IMR-90 (cell line): ENCODE measurements at regions not wholly inside any gene's neighbourhood (a gene's known extent, or its start where the extent isn't known, plus 50 kb on each side); places are given as distances from the start of the nearest gene placed in this dataset.

ENCODE experiments used
- ATAC-seq: fragments of 200-7000 bp; cut with Tn5 transposase; 2 replicates; pipeline ENCODE4 v1.9.1; 2020; ENCODE audit warnings: low read depth, mild to moderate bottlenecking, moderate library complexity
- BruUV-seq: library from RNA; stranded (reverse); fragments of 400-500 nt; replicated peaks from 2 replicates; lab custom pipeline; 2021; lab: Mats Ljungman, UMichigan
- CTCF ChIA-PET: fragments of 300-600 bp; formaldehyde crosslinking; extraction: SDS; loops from one replicate; lab custom pipeline; 2021; ENCODE audit warnings: antibody characterized with exemption; lab: Yijun Ruan, JAX
- POLR2A ChIA-PET: fragments of 300-600 bp; sonication (Branson Sonifier 250); formaldehyde crosslinking; loops from one replicate; lab custom pipeline; 2022; ENCODE audit warnings: antibody characterized with exemption; ENCODE audit not compliant: unreplicated experiment; lab: Charles Lee
- DNase-seq: peaks from one replicate; pipeline ENCODE4 v3.0.0; 2013
- H2AFZ ChIP-seq: replicated peaks from 2 replicates; pipeline ENCODE3; 2013; ENCODE audit warnings: low read length, mild to moderate bottlenecking; ENCODE audit not compliant: poor library complexity
- H2AK5ac ChIP-seq: 2 replicates; pipeline ENCODE4 v1.6.1; 2013; ENCODE audit warnings: low read depth, low read length, inconsistent platforms
- H2AK9ac ChIP-seq: replicated peaks from 2 replicates; pipeline ENCODE3; 2013; ENCODE audit warnings: mild to moderate bottlenecking, low read depth, low read length, moderate library complexity; ENCODE audit not compliant: poor library complexity
- H2BK120ac ChIP-seq: 2 replicates; pipeline ENCODE4 v1.6.1; 2013; ENCODE audit warnings: low read depth, low read length, inconsistent platforms
- H2BK15ac ChIP-seq: 3 replicates; pipeline ENCODE4 v1.6.1; 2013; ENCODE audit warnings: low read depth, low read length, inconsistent platforms
- H2BK20ac ChIP-seq: 2 replicates; pipeline ENCODE4 v1.6.1; 2013; ENCODE audit warnings: low read depth, mild to moderate bottlenecking, inconsistent platforms, low read length, moderate library complexity
- H2BK5ac ChIP-seq: 2 replicates; pipeline ENCODE4 v1.6.1; 2013; ENCODE audit warnings: mild to moderate bottlenecking, low read depth, low read length, inconsistent platforms; ENCODE audit not compliant: poor library complexity, severe bottlenecking
- H3K14ac ChIP-seq: replicated peaks from 2 replicates; pipeline ENCODE4 v1.6.1; 2013; ENCODE audit warnings: low read depth, low read length, inconsistent platforms
- H3K18ac ChIP-seq: 2 replicates; pipeline ENCODE4 v1.6.1; 2013; ENCODE audit warnings: low read depth, low read length, control low read depth
- H3K23ac ChIP-seq: 2 replicates; pipeline ENCODE4 v1.6.1; 2013; ENCODE audit warnings: low read depth, low read length, inconsistent platforms
- H3K27ac ChIP-seq: 2 replicates; pipeline ENCODE4 v1.5.1; 2013; ENCODE audit warnings: mild to moderate bottlenecking, control low read depth, low read length; ENCODE audit not compliant: insufficient read depth
- H3K27me3 ChIP-seq: 2 replicates; pipeline ENCODE4 v1.6.1; 2013; ENCODE audit warnings: low read length; ENCODE audit not compliant: control insufficient read depth, insufficient read depth
- H3K36me3 ChIP-seq: 2 replicates; pipeline ENCODE4 v1.6.1; 2013; ENCODE audit warnings: low read length, mixed read lengths; ENCODE audit not compliant: control insufficient read depth, insufficient read depth
- H3K4ac ChIP-seq: 2 replicates; pipeline ENCODE4 v1.6.1; 2013; ENCODE audit warnings: low read depth, low read length, inconsistent platforms
- H3K4me1 ChIP-seq: 2 replicates; pipeline ENCODE4 v1.6.1; 2013; ENCODE audit warnings: low read length, mixed read lengths; ENCODE audit not compliant: control insufficient read depth, insufficient read depth
- H3K4me2 ChIP-seq: 2 replicates; pipeline ENCODE4 v1.6.1; 2013; ENCODE audit warnings: low read depth, mild to moderate bottlenecking, control low read depth, low read length, moderate library complexity
- H3K4me3 ChIP-seq: 2 replicates; pipeline ENCODE4 v1.5.1; 2013; ENCODE audit warnings: low read depth, mild to moderate bottlenecking, control low read depth, low read length, moderate library complexity; ENCODE audit not compliant: insufficient read depth
- H3K56ac ChIP-seq: 2 replicates; pipeline ENCODE4 v1.6.1; 2013; ENCODE audit warnings: low read length, inconsistent platforms; ENCODE audit not compliant: insufficient read depth; ENCODE audit errors: extremely low read depth
- H3K79me1 ChIP-seq, 2 experiments: 2 replicates each; pipeline ENCODE4 v1.6.1; 2013; ENCODE audit warnings: low read length in 2 of 2, inconsistent platforms in 1 of 2, low read depth in 1 of 2
- H3K9ac ChIP-seq: 2 replicates; pipeline ENCODE4 v1.6.1; 2013; ENCODE audit warnings: low read depth, low read length, control low read depth
- H3K9me1 ChIP-seq: 2 replicates; pipeline ENCODE4 v1.6.1; 2013; ENCODE audit warnings: low read length, inconsistent platforms; ENCODE audit not compliant: insufficient read depth
- H3K9me3 ChIP-seq: 2 replicates; pipeline ENCODE4 v1.6.1; 2013; ENCODE audit warnings: low read length; ENCODE audit not compliant: control insufficient read depth, insufficient read depth
- H4K20me1 ChIP-seq: 2 replicates; pipeline ENCODE4 v1.6.1; 2013; ENCODE audit warnings: low read length, inconsistent platforms; ENCODE audit not compliant: insufficient read depth
- H4K5ac ChIP-seq: 2 replicates; pipeline ENCODE4 v1.6.1; 2013; ENCODE audit warnings: mild to moderate bottlenecking, low read depth, low read length, control low read depth
- H4K8ac ChIP-seq, 2 experiments: 2 replicates each; pipeline ENCODE4 v1.6.1; 2013; ENCODE audit warnings: low read depth in 2 of 2, low read length in 2 of 2, control low read depth in 1 of 2, inconsistent platforms in 1 of 2
- H4K91ac ChIP-seq: 2 replicates; pipeline ENCODE4 v1.6.1; 2013; ENCODE audit warnings: low read depth, low read length, inconsistent platforms; ENCODE audit not compliant: insufficient read depth
- BHLHE40 ChIP-seq: fragments of 150-350 bp; IDR thresholded peaks from 2 replicates; pipeline ENCODE4 v1.6.1; 2016; ENCODE audit warnings: mild to moderate bottlenecking, low read depth, low read length
- CHD1 ChIP-seq: IDR thresholded peaks from 2 replicates; pipeline ENCODE4 v1.6.1; 2012; ENCODE audit warnings: low read depth, low read length, improper control_type of control experiment
- FOS ChIP-seq: fragments of 150-350 bp; IDR thresholded peaks from 2 replicates; pipeline ENCODE4 v1.6.1; 2016; ENCODE audit warnings: low read depth, low read length
- MXI1 ChIP-seq: IDR thresholded peaks from 2 replicates; pipeline ENCODE4 v1.6.1; 2012; ENCODE audit warnings: low read depth, mild to moderate bottlenecking, low read length, moderate library complexity, borderline replicate concordance
- NFE2L2 ChIP-seq: fragments of 150-350 bp; IDR thresholded peaks from 2 replicates; pipeline ENCODE4 v1.6.1; 2016; ENCODE audit warnings: low read depth, mild to moderate bottlenecking, low read length
- POLR2A ChIP-seq: IDR thresholded peaks from 2 replicates; pipeline ENCODE4 v1.6.1; 2012; ENCODE audit warnings: mild to moderate bottlenecking, low read depth, low read length
- RCOR1 ChIP-seq: IDR thresholded peaks from 2 replicates; pipeline ENCODE4 v1.6.1; 2012; ENCODE audit warnings: mild to moderate bottlenecking, low read length, improper control_type of control experiment; ENCODE audit not compliant: insufficient replicate concordance
- RFX5 ChIP-seq: IDR thresholded peaks from 2 replicates; pipeline ENCODE4 v1.8.0; 2012; ENCODE audit warnings: low read depth, mild to moderate bottlenecking, low read length, moderate library complexity
- WGBS, 2 experiments: methylation state at CpG; one replicate each; pipeline versions ENCODE4 v1.1.5 to v1.1.7; 2013; ENCODE audit warnings: missing lambda C conversion rate in 2 of 2; ENCODE audit not compliant: insufficient read length in 1 of 2; ENCODE audit errors: extremely low coverage in 2 of 2; 5-methylcytosine and 5-hydroxymethylcytosine counted together
- dilution Hi-C: fragments of 300-500 bp; cut with HindIII; formaldehyde crosslinking; loops from one replicate; pipeline ENCODE4 v1.14.3; 2018; ENCODE audit warnings: low sequenced_read_pairs; ENCODE audit not compliant: unreplicated experiment
- in situ Hi-C: fragments of 300-500 bp; cut with MboI; formaldehyde crosslinking; loops from 3 replicates; pipeline ENCODE4 v1.14.3; 2019; ENCODE audit warnings: low sequenced_read_pairs, inconsistent platforms, mixed read lengths
- intact Hi-C: fragments of 100-400 bp; cut with micrococcal nuclease; formaldehyde crosslinking; loops from 2 replicates; pipeline ENCODE4 v1.10.0; 2022
- TF ChIP-seq, protein P1 (sequence below): conservative IDR thresholded peaks from 2 replicates; pipeline ENCODE4 v1.5.1; 2012; ENCODE audit warnings: mild to moderate bottlenecking, low read depth, low read length, improper control_type of control experiment
- TF ChIP-seq, protein P2 (sequence below): fragments of 150-350 bp; IDR thresholded peaks from 2 replicates; pipeline ENCODE4 v1.6.1; 2017; ENCODE audit warnings: mild to moderate bottlenecking, antibody characterized with exemption, low read length, low read depth

DNA sequence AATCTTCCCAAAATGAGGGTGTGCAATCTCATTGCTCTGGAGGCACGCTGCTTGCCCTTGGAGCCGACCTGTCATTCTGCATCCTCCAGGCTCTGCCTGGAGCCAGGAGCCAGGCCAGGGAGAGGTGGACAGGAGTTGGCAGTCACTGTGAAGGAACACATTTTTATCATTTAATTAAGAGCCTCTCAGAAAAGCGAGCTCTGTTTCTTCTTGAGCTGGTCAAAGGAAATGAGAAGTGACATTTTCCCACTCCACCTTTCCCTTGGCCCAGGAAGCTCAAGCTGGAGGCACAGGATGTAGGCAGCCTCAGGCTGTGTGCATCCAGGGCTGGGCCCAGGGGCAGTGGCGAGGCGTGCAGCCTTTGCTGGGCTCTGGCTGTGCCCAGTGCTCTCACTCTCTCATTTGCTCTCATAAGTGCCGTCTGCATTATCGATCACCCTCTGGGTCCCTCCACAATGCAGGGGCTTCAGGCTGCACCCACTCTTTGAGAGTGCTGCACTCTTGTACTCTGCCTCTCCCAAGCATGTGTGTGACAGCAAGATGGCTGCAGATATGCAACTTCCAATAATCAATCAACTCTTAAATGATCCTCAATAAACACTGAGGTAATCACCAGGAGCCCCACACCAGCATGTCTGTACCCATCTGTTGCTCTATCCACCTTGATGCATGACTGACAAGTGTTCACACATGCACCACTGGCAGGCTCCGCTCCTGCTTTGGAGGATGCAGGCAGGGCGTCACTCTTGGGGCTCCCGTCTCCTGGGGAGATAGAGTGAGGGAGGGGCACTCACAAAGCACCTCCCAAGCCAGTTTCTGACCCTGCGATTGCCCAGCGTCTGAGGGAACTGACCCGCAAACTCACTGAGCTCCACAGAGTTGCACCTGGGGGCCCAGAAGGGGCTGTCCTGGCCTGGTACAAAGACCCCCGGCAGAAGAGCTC, 171.4 kb downstream of the ZNF248 start:
- no peak overlapping the region for H3K9ac ChIP-seq
- H4K8ac ChIP-seq = no peak overlapping the region
- H3K18ac ChIP-seq = no peak overlapping the region
- in situ Hi-C loops = no loop called here
- no peak overlapping the region for H4K91ac ChIP-seq
- H3K79me1 ChIP-seq = no peaks in the 10 kb centered on the region
- no peak overlapping the region for H3K23ac ChIP-seq
- no TSS peak for BruUV-seq
- H3K4me3 ChIP-seq = no peak overlapping the region
- no peak overlapping the region; the same call in 1 of the 2 replicates for H3K56ac ChIP-seq
- intact Hi-C loops = no loop called here
- no peak overlapping the region for H2AFZ ChIP-seq
- no peak for ATAC-seq
- H3K36me3 ChIP-seq = no peaks in the 10 kb centered on the region
- dilution Hi-C loops = no loop called here
- no peak for TF ChIP-seq NFE2L2
- no peak for TF ChIP-seq MXI1
- TF ChIP-seq, protein P1, sequence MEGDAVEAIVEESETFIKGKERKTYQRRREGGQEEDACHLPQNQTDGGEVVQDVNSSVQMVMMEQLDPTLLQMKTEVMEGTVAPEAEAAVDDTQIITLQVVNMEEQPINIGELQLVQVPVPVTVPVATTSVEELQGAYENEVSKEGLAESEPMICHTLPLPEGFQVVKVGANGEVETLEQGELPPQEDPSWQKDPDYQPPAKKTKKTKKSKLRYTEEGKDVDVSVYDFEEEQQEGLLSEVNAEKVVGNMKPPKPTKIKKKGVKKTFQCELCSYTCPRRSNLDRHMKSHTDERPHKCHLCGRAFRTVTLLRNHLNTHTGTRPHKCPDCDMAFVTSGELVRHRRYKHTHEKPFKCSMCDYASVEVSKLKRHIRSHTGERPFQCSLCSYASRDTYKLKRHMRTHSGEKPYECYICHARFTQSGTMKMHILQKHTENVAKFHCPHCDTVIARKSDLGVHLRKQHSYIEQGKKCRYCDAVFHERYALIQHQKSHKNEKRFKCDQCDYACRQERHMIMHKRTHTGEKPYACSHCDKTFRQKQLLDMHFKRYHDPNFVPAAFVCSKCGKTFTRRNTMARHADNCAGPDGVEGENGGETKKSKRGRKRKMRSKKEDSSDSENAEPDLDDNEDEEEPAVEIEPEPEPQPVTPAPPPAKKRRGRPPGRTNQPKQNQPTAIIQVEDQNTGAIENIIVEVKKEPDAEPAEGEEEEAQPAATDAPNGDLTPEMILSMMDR = no peak
- no peak for TF ChIP-seq CHD1
- no peak for TF ChIP-seq FOS
- TF ChIP-seq BHLHE40 = no peak
- TF ChIP-seq RCOR1 = no peak
- TF ChIP-seq, protein P2, sequence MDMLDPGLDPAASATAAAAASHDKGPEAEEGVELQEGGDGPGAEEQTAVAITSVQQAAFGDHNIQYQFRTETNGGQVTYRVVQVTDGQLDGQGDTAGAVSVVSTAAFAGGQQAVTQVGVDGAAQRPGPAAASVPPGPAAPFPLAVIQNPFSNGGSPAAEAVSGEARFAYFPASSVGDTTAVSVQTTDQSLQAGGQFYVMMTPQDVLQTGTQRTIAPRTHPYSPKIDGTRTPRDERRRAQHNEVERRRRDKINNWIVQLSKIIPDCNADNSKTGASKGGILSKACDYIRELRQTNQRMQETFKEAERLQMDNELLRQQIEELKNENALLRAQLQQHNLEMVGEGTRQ = no peak
- TF ChIP-seq RFX5 = no peak
- TF ChIP-seq POLR2A = no peak
- H3K14ac ChIP-seq = no peak overlapping the region
- no peak overlapping the region for H2BK120ac ChIP-seq
- no peaks in the 10 kb centered on the region for H3K27me3 ChIP-seq
- no peak for DNase-seq
- H2AK9ac ChIP-seq = no peak overlapping the region
- no peak overlapping the region for H3K4me2 ChIP-seq
- no peaks in the 10 kb centered on the region for H3K4me1 ChIP-seq
- CTCF ChIA-PET = no interaction called here
- H2AK5ac ChIP-seq = no peak overlapping the region
- no peak overlapping the region for H3K27ac ChIP-seq
- H4K5ac ChIP-seq = no peak overlapping the region
- no peak overlapping the region for H3K4ac ChIP-seq
- no peak overlapping the region for H2BK15ac ChIP-seq
- peaks cover 48% of the 10 kb centered on the region for H3K9me3 ChIP-seq
- no peaks in the 10 kb centered on the region for H3K9me1 ChIP-seq
- no peak overlapping the region for H2BK5ac ChIP-seq
- POLR2A ChIA-PET = no interaction called here
- no peak overlapping the region for H2BK20ac ChIP-seq
- WGBS, 2 experiments = 51% methylated on average over 4 of the region's 14 CpGs; no CpG with 5 or more reads in 1 of the 2 experiments
- H4K20me1 ChIP-seq = no peaks in the 10 kb centered on the region
